IMR-90 (cell line): ENCODE measurements at regions not wholly inside any gene's neighbourhood (a gene's known extent, or its start where the extent isn't known, plus 50 kb on each side); places are given as distances from the start of the nearest gene placed in this dataset.

Source experiments
- ATAC-seq: fragments of 200-7000 bp; cut with Tn5 transposase; 2 replicates; pipeline ENCODE4 v1.9.1; 2020; ENCODE audit warnings: low read depth, mild to moderate bottlenecking, moderate library complexity
- BruUV-seq: library from RNA; stranded (reverse); fragments of 400-500 nt; replicated peaks from 2 replicates; lab custom pipeline; 2021; lab: Mats Ljungman, UMichigan
- CTCF ChIA-PET: fragments of 300-600 bp; formaldehyde crosslinking; extraction: SDS; loops from one replicate; lab custom pipeline; 2021; ENCODE audit warnings: antibody characterized with exemption; lab: Yijun Ruan, JAX
- POLR2A ChIA-PET: fragments of 300-600 bp; sonication (Branson Sonifier 250); formaldehyde crosslinking; loops from one replicate; lab custom pipeline; 2022; ENCODE audit warnings: antibody characterized with exemption; ENCODE audit not compliant: unreplicated experiment; lab: Charles Lee
- DNase-seq: peaks from one replicate; pipeline ENCODE4 v3.0.0; 2013
- H2AFZ ChIP-seq: replicated peaks from 2 replicates; pipeline ENCODE3; 2013; ENCODE audit warnings: low read length, mild to moderate bottlenecking; ENCODE audit not compliant: poor library complexity
- H2AK5ac ChIP-seq: 2 replicates; pipeline ENCODE4 v1.6.1; 2013; ENCODE audit warnings: low read depth, low read length, inconsistent platforms
- H2AK9ac ChIP-seq: replicated peaks from 2 replicates; pipeline ENCODE3; 2013; ENCODE audit warnings: mild to moderate bottlenecking, low read depth, low read length, moderate library complexity; ENCODE audit not compliant: poor library complexity
- H2BK120ac ChIP-seq: 2 replicates; pipeline ENCODE4 v1.6.1; 2013; ENCODE audit warnings: low read depth, low read length, inconsistent platforms
- H2BK15ac ChIP-seq: 3 replicates; pipeline ENCODE4 v1.6.1; 2013; ENCODE audit warnings: low read depth, low read length, inconsistent platforms
- H2BK20ac ChIP-seq: 2 replicates; pipeline ENCODE4 v1.6.1; 2013; ENCODE audit warnings: low read depth, mild to moderate bottlenecking, inconsistent platforms, low read length, moderate library complexity
- H2BK5ac ChIP-seq: 2 replicates; pipeline ENCODE4 v1.6.1; 2013; ENCODE audit warnings: mild to moderate bottlenecking, low read depth, low read length, inconsistent platforms; ENCODE audit not compliant: poor library complexity, severe bottlenecking
- H3K14ac ChIP-seq: replicated peaks from 2 replicates; pipeline ENCODE4 v1.6.1; 2013; ENCODE audit warnings: low read depth, low read length, inconsistent platforms
- H3K18ac ChIP-seq: 2 replicates; pipeline ENCODE4 v1.6.1; 2013; ENCODE audit warnings: low read depth, low read length, control low read depth
- H3K23ac ChIP-seq: 2 replicates; pipeline ENCODE4 v1.6.1; 2013; ENCODE audit warnings: low read depth, low read length, inconsistent platforms
- H3K27ac ChIP-seq: 2 replicates; pipeline ENCODE4 v1.5.1; 2013; ENCODE audit warnings: mild to moderate bottlenecking, control low read depth, low read length; ENCODE audit not compliant: insufficient read depth
- H3K27me3 ChIP-seq: 2 replicates; pipeline ENCODE4 v1.6.1; 2013; ENCODE audit warnings: low read length; ENCODE audit not compliant: control insufficient read depth, insufficient read depth
- H3K36me3 ChIP-seq: 2 replicates; pipeline ENCODE4 v1.6.1; 2013; ENCODE audit warnings: low read length, mixed read lengths; ENCODE audit not compliant: control insufficient read depth, insufficient read depth
- H3K4ac ChIP-seq: 2 replicates; pipeline ENCODE4 v1.6.1; 2013; ENCODE audit warnings: low read depth, low read length, inconsistent platforms
- H3K4me1 ChIP-seq: 2 replicates; pipeline ENCODE4 v1.6.1; 2013; ENCODE audit warnings: low read length, mixed read lengths; ENCODE audit not compliant: control insufficient read depth, insufficient read depth
- H3K4me2 ChIP-seq: 2 replicates; pipeline ENCODE4 v1.6.1; 2013; ENCODE audit warnings: low read depth, mild to moderate bottlenecking, control low read depth, low read length, moderate library complexity
- H3K4me3 ChIP-seq: 2 replicates; pipeline ENCODE4 v1.5.1; 2013; ENCODE audit warnings: low read depth, mild to moderate bottlenecking, control low read depth, low read length, moderate library complexity; ENCODE audit not compliant: insufficient read depth
- H3K56ac ChIP-seq: 2 replicates; pipeline ENCODE4 v1.6.1; 2013; ENCODE audit warnings: low read length, inconsistent platforms; ENCODE audit not compliant: insufficient read depth; ENCODE audit errors: extremely low read depth
- H3K79me1 ChIP-seq, 2 experiments: 2 replicates each; pipeline ENCODE4 v1.6.1; 2013; ENCODE audit warnings: low read length in 2 of 2, inconsistent platforms in 1 of 2, low read depth in 1 of 2
- H3K9ac ChIP-seq: 2 replicates; pipeline ENCODE4 v1.6.1; 2013; ENCODE audit warnings: low read depth, low read length, control low read depth
- H3K9me1 ChIP-seq: 2 replicates; pipeline ENCODE4 v1.6.1; 2013; ENCODE audit warnings: low read length, inconsistent platforms; ENCODE audit not compliant: insufficient read depth
- H3K9me3 ChIP-seq: 2 replicates; pipeline ENCODE4 v1.6.1; 2013; ENCODE audit warnings: low read length; ENCODE audit not compliant: control insufficient read depth, insufficient read depth
- H4K20me1 ChIP-seq: 2 replicates; pipeline ENCODE4 v1.6.1; 2013; ENCODE audit warnings: low read length, inconsistent platforms; ENCODE audit not compliant: insufficient read depth
- H4K5ac ChIP-seq: 2 replicates; pipeline ENCODE4 v1.6.1; 2013; ENCODE audit warnings: mild to moderate bottlenecking, low read depth, low read length, control low read depth
- H4K8ac ChIP-seq, 2 experiments: 2 replicates each; pipeline ENCODE4 v1.6.1; 2013; ENCODE audit warnings: low read depth in 2 of 2, low read length in 2 of 2, control low read depth in 1 of 2, inconsistent platforms in 1 of 2
- H4K91ac ChIP-seq: 2 replicates; pipeline ENCODE4 v1.6.1; 2013; ENCODE audit warnings: low read depth, low read length, inconsistent platforms; ENCODE audit not compliant: insufficient read depth
- BHLHE40 ChIP-seq: fragments of 150-350 bp; IDR thresholded peaks from 2 replicates; pipeline ENCODE4 v1.6.1; 2016; ENCODE audit warnings: mild to moderate bottlenecking, low read depth, low read length
- CEBPB ChIP-seq: IDR thresholded peaks from 2 replicates; pipeline ENCODE4 v1.6.1; 2012; ENCODE audit warnings: low read depth, low read length, improper control_type of control experiment
- CHD1 ChIP-seq: IDR thresholded peaks from 2 replicates; pipeline ENCODE4 v1.6.1; 2012; ENCODE audit warnings: low read depth, low read length, improper control_type of control experiment
- FOS ChIP-seq: fragments of 150-350 bp; IDR thresholded peaks from 2 replicates; pipeline ENCODE4 v1.6.1; 2016; ENCODE audit warnings: low read depth, low read length
- MAFK ChIP-seq: IDR thresholded peaks from 2 replicates; pipeline ENCODE4 v1.6.1; 2012; ENCODE audit warnings: low read depth, low read length, improper control_type of control experiment
- MAZ ChIP-seq: IDR thresholded peaks from 2 replicates; pipeline ENCODE4 v1.6.1; 2012; ENCODE audit warnings: low read depth, mild to moderate bottlenecking, low read length, improper control_type of control experiment, moderate library complexity, borderline replicate concordance
- MXI1 ChIP-seq: IDR thresholded peaks from 2 replicates; pipeline ENCODE4 v1.6.1; 2012; ENCODE audit warnings: low read depth, mild to moderate bottlenecking, low read length, moderate library complexity, borderline replicate concordance
- NFE2L2 ChIP-seq: fragments of 150-350 bp; IDR thresholded peaks from 2 replicates; pipeline ENCODE4 v1.6.1; 2016; ENCODE audit warnings: low read depth, mild to moderate bottlenecking, low read length
- POLR2A ChIP-seq: IDR thresholded peaks from 2 replicates; pipeline ENCODE4 v1.6.1; 2012; ENCODE audit warnings: mild to moderate bottlenecking, low read depth, low read length
- RAD21 ChIP-seq: IDR thresholded peaks from 2 replicates; pipeline ENCODE4 v1.6.1; 2012; ENCODE audit warnings: low read length, improper control_type of control experiment
- RCOR1 ChIP-seq: IDR thresholded peaks from 2 replicates; pipeline ENCODE4 v1.6.1; 2012; ENCODE audit warnings: mild to moderate bottlenecking, low read length, improper control_type of control experiment; ENCODE audit not compliant: insufficient replicate concordance
- RFX5 ChIP-seq: IDR thresholded peaks from 2 replicates; pipeline ENCODE4 v1.8.0; 2012; ENCODE audit warnings: low read depth, mild to moderate bottlenecking, low read length, moderate library complexity
- SMC3 ChIP-seq: fragments of 150-350 bp; IDR thresholded peaks from 2 replicates; pipeline ENCODE4 v1.6.1; 2016; ENCODE audit warnings: low read depth, mild to moderate bottlenecking, antibody characterized with exemption, low read length, moderate library complexity
- WGBS, 2 experiments: methylation state at CpG; one replicate each; pipeline versions ENCODE4 v1.1.5 to v1.1.7; 2013; ENCODE audit warnings: missing lambda C conversion rate in 2 of 2; ENCODE audit not compliant: insufficient read length in 1 of 2; ENCODE audit errors: extremely low coverage in 2 of 2; 5-methylcytosine and 5-hydroxymethylcytosine counted together
- dilution Hi-C: fragments of 300-500 bp; cut with HindIII; formaldehyde crosslinking; loops from one replicate; pipeline ENCODE4 v1.14.3; 2018; ENCODE audit warnings: low sequenced_read_pairs; ENCODE audit not compliant: unreplicated experiment
- in situ Hi-C: fragments of 300-500 bp; cut with MboI; formaldehyde crosslinking; loops from 3 replicates; pipeline ENCODE4 v1.14.3; 2019; ENCODE audit warnings: low sequenced_read_pairs, inconsistent platforms, mixed read lengths
- intact Hi-C: fragments of 100-400 bp; cut with micrococcal nuclease; formaldehyde crosslinking; loops from 2 replicates; pipeline ENCODE4 v1.10.0; 2022
- TF ChIP-seq, protein P1 (sequence below): fragments of 150-350 bp; IDR thresholded peaks from 2 replicates; pipeline ENCODE4 v1.6.1; 2016; ENCODE audit warnings: low read depth, mild to moderate bottlenecking, low read length, moderate library complexity, borderline replicate concordance
- TF ChIP-seq, protein P2 (sequence below): conservative IDR thresholded peaks from 2 replicates; pipeline ENCODE4 v1.5.1; 2012; ENCODE audit warnings: mild to moderate bottlenecking, low read depth, low read length, improper control_type of control experiment
- TF ChIP-seq, protein P3 (sequence below): fragments of 150-350 bp; IDR thresholded peaks from 2 replicates; pipeline ENCODE4 v1.6.1; 2017; ENCODE audit warnings: mild to moderate bottlenecking, antibody characterized with exemption, low read length, low read depth

DNA sequence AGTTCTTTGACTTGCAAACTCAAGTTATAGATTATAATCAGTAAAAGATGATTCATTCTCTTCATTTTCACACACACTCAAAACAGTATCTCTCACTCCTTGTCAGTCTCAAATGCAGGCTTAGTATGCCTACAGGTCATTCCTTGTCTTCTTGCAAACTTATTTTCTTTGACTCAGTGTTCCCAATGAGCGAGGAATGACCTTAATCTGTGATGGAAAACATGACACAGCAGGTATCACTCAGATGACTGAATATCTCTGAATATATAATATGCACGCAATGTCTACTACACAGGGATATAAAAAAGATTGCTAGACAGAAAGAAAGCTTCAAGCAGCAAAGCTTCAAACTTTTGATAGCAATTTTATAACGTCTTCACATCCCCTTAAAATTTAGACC lies 127.8 kb upstream of the RGPD4 start:
- no peak overlapping the region for H3K4ac ChIP-seq
- no peak overlapping the region for H3K14ac ChIP-seq
- intact Hi-C loops (no loop called here), in situ Hi-C loops (no loop called here), dilution Hi-C loops (no loop called here)
- no peak overlapping the region for H4K8ac ChIP-seq
- no CpG with 5 or more reads among the region's 3 CpGs for WGBS, 2 experiments
- no peak overlapping the region for H2BK120ac ChIP-seq
- no peak overlapping the region for H3K56ac ChIP-seq
- H3K9ac ChIP-seq, result no peak overlapping the region
- DNase-seq (no peak), ATAC-seq (no peak)
- ChIA-PET CTCF (interaction anchor here (0.5 kb wide), 1 partner anchor 19 kb away, joined by 3 read pairs; no protein-coding TSS in a partner anchor), POLR2A (no interaction called here)
- no peak overlapping the region for H2AFZ ChIP-seq
- no peak overlapping the region for H2BK15ac ChIP-seq
- no peak overlapping the region for H2BK20ac ChIP-seq
- H2BK5ac ChIP-seq, result no peak overlapping the region
- H4K20me1 ChIP-seq, result no peaks in the 10 kb centered on the region
- BruUV-seq, result no TSS peak
- H3K27me3 ChIP-seq, result no peaks in the 10 kb centered on the region
- no peak overlapping the region for H3K23ac ChIP-seq
- no peaks in the 10 kb centered on the region for H3K9me1 ChIP-seq
- no peak overlapping the region for H3K18ac ChIP-seq
- no peak overlapping the region for H2AK9ac ChIP-seq
- no peaks in the 10 kb centered on the region for H3K79me1 ChIP-seq
- no peak overlapping the region for H2AK5ac ChIP-seq
- H3K4me3 ChIP-seq, result no peak overlapping the region
- no peaks in the 10 kb centered on the region for H3K36me3 ChIP-seq
- no peak overlapping the region for H4K5ac ChIP-seq
- H4K91ac ChIP-seq, result no peak overlapping the region
- H3K27ac ChIP-seq, result no peak overlapping the region
- no peaks in the 10 kb centered on the region for H3K4me1 ChIP-seq
- H3K4me2 ChIP-seq, result no peak overlapping the region
- TF ChIP-seq MXI1, result no peak
- TF ChIP-seq RAD21, result no peak
- no peak for TF ChIP-seq POLR2A
- TF ChIP-seq, protein P1, sequence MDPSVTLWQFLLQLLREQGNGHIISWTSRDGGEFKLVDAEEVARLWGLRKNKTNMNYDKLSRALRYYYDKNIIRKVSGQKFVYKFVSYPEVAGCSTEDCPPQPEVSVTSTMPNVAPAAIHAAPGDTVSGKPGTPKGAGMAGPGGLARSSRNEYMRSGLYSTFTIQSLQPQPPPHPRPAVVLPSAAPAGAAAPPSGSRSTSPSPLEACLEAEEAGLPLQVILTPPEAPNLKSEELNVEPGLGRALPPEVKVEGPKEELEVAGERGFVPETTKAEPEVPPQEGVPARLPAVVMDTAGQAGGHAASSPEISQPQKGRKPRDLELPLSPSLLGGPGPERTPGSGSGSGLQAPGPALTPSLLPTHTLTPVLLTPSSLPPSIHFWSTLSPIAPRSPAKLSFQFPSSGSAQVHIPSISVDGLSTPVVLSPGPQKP, result no peak
- no peak for TF ChIP-seq MAFK
- TF ChIP-seq CHD1, result no peak
- no peak for TF ChIP-seq SMC3
- TF ChIP-seq, protein P2, sequence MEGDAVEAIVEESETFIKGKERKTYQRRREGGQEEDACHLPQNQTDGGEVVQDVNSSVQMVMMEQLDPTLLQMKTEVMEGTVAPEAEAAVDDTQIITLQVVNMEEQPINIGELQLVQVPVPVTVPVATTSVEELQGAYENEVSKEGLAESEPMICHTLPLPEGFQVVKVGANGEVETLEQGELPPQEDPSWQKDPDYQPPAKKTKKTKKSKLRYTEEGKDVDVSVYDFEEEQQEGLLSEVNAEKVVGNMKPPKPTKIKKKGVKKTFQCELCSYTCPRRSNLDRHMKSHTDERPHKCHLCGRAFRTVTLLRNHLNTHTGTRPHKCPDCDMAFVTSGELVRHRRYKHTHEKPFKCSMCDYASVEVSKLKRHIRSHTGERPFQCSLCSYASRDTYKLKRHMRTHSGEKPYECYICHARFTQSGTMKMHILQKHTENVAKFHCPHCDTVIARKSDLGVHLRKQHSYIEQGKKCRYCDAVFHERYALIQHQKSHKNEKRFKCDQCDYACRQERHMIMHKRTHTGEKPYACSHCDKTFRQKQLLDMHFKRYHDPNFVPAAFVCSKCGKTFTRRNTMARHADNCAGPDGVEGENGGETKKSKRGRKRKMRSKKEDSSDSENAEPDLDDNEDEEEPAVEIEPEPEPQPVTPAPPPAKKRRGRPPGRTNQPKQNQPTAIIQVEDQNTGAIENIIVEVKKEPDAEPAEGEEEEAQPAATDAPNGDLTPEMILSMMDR, result no peak
- TF ChIP-seq FOS, result no peak
- no peak for TF ChIP-seq CEBPB
- TF ChIP-seq RCOR1, result no peak
- TF ChIP-seq, protein P3, sequence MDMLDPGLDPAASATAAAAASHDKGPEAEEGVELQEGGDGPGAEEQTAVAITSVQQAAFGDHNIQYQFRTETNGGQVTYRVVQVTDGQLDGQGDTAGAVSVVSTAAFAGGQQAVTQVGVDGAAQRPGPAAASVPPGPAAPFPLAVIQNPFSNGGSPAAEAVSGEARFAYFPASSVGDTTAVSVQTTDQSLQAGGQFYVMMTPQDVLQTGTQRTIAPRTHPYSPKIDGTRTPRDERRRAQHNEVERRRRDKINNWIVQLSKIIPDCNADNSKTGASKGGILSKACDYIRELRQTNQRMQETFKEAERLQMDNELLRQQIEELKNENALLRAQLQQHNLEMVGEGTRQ, result no peak
- no peak for TF ChIP-seq BHLHE40
- no peak for TF ChIP-seq MAZ
- TF ChIP-seq NFE2L2, result no peak
- no peak for TF ChIP-seq RFX5
- H3K9me3 ChIP-seq, result no peaks in the 10 kb centered on the region
